Spleen (tissue), 7 donors: ENCODE measurements at regions not wholly inside any gene's neighbourhood (a gene's known extent, or its start where the extent isn't known, plus 50 kb on each side); places are given as distances from the start of the nearest gene placed in this dataset.

Experiments used
- CTCF ChIP-seq, 11 experiments: fragments of 200-600 bp in 7 of 11; fragments of 450-650 bp in 4 of 11; sonication (generic) in 4 of 11; IDR thresholded peaks in 8 of 11; conservative IDR thresholded peaks in 3 of 11; 1 replicate in 7 of 11; 2 replicates in 4 of 11; pipeline versions ENCODE4 v1.4.0 to v1.8.0; 2016 to 2021; ENCODE audit warnings: antibody characterized with exemption in 11 of 11, inconsistent platforms in 4 of 11, mild to moderate bottlenecking in 1 of 11
- POLR2A ChIP-seq, 3 donors: fragments of 450-650 bp; IDR thresholded peaks; one replicate each; pipeline ENCODE4 v1.5.1; 2017; ENCODE audit warnings: antibody characterized with exemption in 3 of 3, mild to moderate bottlenecking in 1 of 3
- POLR2AphosphoS5 ChIP-seq, 3 donors: sonication (generic); formaldehyde crosslinking; IDR thresholded peaks; one replicate each; pipeline ENCODE4 v1.5.1; 2017; ENCODE audit warnings: antibody characterized with exemption in 3 of 3
- donor health status: DM: no; HTN: no; CAD: no; lungs with moderate emphysema.
- donor health status: DM: no; HTN: no; CAD: no.
- donor health status: DM: no; HTN: no; CAD: no.

DNA sequence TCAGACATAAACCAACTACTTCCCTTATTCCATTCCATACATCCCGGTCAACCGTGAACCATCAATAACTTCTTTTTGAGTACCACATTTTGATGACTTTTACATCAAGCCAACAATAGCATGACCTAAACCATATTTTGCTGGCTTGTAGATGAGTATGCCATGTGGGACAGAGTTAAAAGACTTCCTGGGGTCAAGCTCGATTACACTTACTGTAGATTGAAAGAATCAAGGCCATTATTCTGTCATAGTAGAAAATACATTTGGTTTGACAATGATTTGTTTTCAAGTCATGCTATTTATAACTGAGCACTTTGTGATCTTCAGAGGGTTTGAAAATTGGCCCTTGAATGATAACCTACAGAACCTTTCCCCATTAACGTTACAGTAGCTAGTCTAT is 1086.9 kb upstream of the PCDH20 start:
- TF ChIP-seq POLR2A (IDR thresholded peaks at IDR 0.05) (no peak), POLR2AphosphoS5 (IDR thresholded peaks at IDR 0.05) (no peak), CTCF (IDR thresholded peaks at IDR 0.05 in 8 of 11, conservative IDR thresholded peaks at IDR 0.05 in 3 of 11) (no peak)
